Mammary epithelial cell (primary cell): ENCODE measurements at regions not wholly inside any gene's neighbourhood (a gene's known extent, or its start where the extent isn't known, plus 50 kb on each side); places are given as distances from the start of the nearest gene placed in this dataset.

Experiments used
- CTCF ChIP-seq, 2 donors: IDR thresholded peaks in 1 of 2; conservative IDR thresholded peaks in 1 of 2; 2 replicates each; pipeline ENCODE4 v1.5.1; 2011 to 2012; ENCODE audit warnings: inconsistent platforms in 2 of 2, low read length in 2 of 2, mild to moderate bottlenecking in 2 of 2, control low read depth in 1 of 2, low read depth in 1 of 2; ENCODE audit not compliant: insufficient read depth in 1 of 2; ENCODE audit errors: extremely low read depth in 1 of 2
- EZH2 ChIP-seq: IDR thresholded peaks from 2 replicates; pipeline ENCODE4 v1.6.1; 2012; ENCODE audit warnings: low read length, inconsistent platforms, borderline replicate concordance

- TF ChIP-seq CTCF (conservative IDR thresholded peaks at IDR 0.05 in 1 of 2, IDR thresholded peaks at IDR 0.05 in 1 of 2; ENCODE audit: extremely low read depth in 1 of 2, insufficient read depth in 1 of 2, low read depth in 1 of 2, low read length in 2 of 2) (no peak), EZH2 (no peak)
Measured at GRCh38 chr5:28404363-28405071, 1366.1 kb upstream of the CDH9 start.
